Prostate gland (tissue), 2 donors: ENCODE measurements at regions not wholly inside any gene's neighbourhood (a gene's known extent, or its start where the extent isn't known, plus 50 kb on each side); places are given as distances from the start of the nearest gene placed in this dataset.

Experiments
- DNase-seq: peaks from one replicate; pipeline ENCODE4 v3.0.0-alpha.2; 2019; ENCODE audit warnings: low spot score
- H3K27ac ChIP-seq, 2 donors: fragments of 200-600 bp; sonication (generic); 2 replicates each; pipeline ENCODE4 v1.5.1; 2017 to 2019
- H3K27me3 ChIP-seq: fragments of 200-600 bp; sonication (generic); replicated peaks from 2 replicates; pipeline ENCODE4 v1.5.1; 2019; ENCODE audit not compliant: insufficient read depth
- H3K36me3 ChIP-seq, 2 donors: fragments of 200-600 bp; sonication (generic); 1 replicate in 1 of 2; 2 replicates in 1 of 2; pipeline versions ENCODE4 v1.5.1 to v1.8.1; 2017 to 2019
- H3K4me1 ChIP-seq: fragments of 200-600 bp; sonication (generic); replicated peaks from 2 replicates; pipeline ENCODE4 v1.5.1; 2019
- H3K4me3 ChIP-seq, 2 donors: fragments of 200-600 bp; sonication (generic); 2 replicates each; pipeline ENCODE4 v1.5.1; 2017 to 2019
- H3K9me3 ChIP-seq: fragments of 200-600 bp; sonication (generic); 2 replicates; pipeline ENCODE4 v1.5.1; 2017
- POLR2A ChIP-seq: fragments of 450-650 bp; IDR thresholded peaks from one replicate; pipeline ENCODE4 v1.6.1; 2016; ENCODE audit warnings: antibody characterized with exemption, mild to moderate bottlenecking
- POLR2AphosphoS5 ChIP-seq: sonication (generic); formaldehyde crosslinking; IDR thresholded peaks from one replicate; pipeline ENCODE4 v1.6.1; 2017; ENCODE audit warnings: antibody characterized with exemption
- WGBS: methylation state at CpG from one replicate; pipeline ENCODE4 v1.1.5; 2018; 5-methylcytosine and 5-hydroxymethylcytosine counted together
- intact Hi-C: fragments of 100-400 bp; cut with DNase I; formaldehyde crosslinking; loops from one replicate; pipeline ENCODE4 v1.14.2; 2022
- TF ChIP-seq, protein P1 (sequence below), 4 experiments: fragments of 200-600 bp in 2 of 4; fragments of 450-650 bp in 2 of 4; sonication (generic) in 2 of 4; IDR thresholded peaks; 1 replicate in 3 of 4; 2 replicates in 1 of 4; pipeline ENCODE4 v1.5.1; 2016 to 2019; ENCODE audit warnings: antibody characterized with exemption in 4 of 4, mild to moderate bottlenecking in 2 of 4, moderate library complexity in 2 of 4

DNA sequence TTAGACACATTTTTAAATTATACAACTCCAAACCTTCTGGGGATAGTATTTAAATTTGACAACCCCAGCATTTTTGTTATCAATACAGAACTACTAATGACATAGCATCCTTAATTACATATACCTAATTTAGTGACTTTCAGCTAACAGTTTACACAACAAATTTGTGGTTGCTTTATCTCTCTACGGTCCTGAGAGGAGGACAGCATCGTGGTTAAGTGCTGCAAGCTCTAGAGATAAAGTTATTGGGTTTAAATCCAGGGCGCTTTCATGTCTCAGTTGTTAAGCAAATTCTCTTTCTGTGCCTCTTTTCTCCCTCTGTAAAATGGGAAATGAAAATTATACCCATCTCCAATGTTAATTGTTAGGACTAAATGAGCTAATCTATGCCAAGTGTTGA is 129.3 kb downstream of the METTL4 start:
- TF ChIP-seq, protein P1, sequence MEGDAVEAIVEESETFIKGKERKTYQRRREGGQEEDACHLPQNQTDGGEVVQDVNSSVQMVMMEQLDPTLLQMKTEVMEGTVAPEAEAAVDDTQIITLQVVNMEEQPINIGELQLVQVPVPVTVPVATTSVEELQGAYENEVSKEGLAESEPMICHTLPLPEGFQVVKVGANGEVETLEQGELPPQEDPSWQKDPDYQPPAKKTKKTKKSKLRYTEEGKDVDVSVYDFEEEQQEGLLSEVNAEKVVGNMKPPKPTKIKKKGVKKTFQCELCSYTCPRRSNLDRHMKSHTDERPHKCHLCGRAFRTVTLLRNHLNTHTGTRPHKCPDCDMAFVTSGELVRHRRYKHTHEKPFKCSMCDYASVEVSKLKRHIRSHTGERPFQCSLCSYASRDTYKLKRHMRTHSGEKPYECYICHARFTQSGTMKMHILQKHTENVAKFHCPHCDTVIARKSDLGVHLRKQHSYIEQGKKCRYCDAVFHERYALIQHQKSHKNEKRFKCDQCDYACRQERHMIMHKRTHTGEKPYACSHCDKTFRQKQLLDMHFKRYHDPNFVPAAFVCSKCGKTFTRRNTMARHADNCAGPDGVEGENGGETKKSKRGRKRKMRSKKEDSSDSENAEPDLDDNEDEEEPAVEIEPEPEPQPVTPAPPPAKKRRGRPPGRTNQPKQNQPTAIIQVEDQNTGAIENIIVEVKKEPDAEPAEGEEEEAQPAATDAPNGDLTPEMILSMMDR (IDR thresholded peaks at IDR 0.05), result no peak
- TF ChIP-seq POLR2AphosphoS5, result no peak
- no peak for TF ChIP-seq POLR2A
- Histone ChIP-seq H3K4me3 (no peak overlapping the region), H3K9me3 (no peaks in the 10 kb centered on the region), H3K4me1 (no peaks in the 10 kb centered on the region), H3K36me3 (no peaks in the 10 kb centered on the region), H3K27me3 (no peaks in the 10 kb centered on the region), H3K27ac (no peak overlapping the region)
- 83% methylated on average over 3 of the region's 3 CpGs for WGBS
- no peak for DNase-seq
- intact Hi-C loops, result no loop called here

DNA sequence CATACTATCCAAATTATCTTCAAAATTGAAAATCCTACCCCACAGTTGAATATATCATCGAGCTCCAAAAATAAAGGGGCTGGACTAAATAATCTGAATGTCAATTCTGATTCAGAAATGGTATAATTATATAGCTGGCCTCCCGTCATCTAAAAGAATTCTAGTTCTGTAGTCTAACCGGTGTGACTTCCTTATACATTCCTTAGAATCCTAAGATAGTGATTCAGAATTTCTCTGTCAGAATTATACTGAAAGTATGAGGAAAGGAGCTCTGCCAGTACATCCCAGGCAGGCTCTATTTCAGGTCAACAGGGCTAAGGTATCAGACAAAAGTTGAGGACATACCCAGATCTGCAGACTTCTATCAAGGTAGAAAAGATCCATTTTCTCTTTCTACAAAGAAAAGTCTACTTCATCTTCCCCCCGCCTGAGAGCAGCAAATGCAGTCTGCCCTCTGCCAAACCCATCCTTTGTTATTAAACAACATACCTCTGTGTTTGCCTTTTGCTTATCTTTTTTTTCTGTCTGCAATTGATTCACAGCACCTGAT is 128.5 kb downstream of the METTL4 start:
- no peaks in the 10 kb centered on the region for H3K9me3 ChIP-seq
- DNase-seq, result no peak
- H3K4me1 ChIP-seq, result no peaks in the 10 kb centered on the region
- no peak overlapping the region for H3K27ac ChIP-seq
- TF ChIP-seq POLR2A (no peak), POLR2AphosphoS5 (no peak)
- TF ChIP-seq, protein P1 (IDR thresholded peaks at IDR 0.05), result no peak
- 48% methylated on average over 4 of the region's 4 CpGs for WGBS
- H3K36me3 ChIP-seq, result no peaks in the 10 kb centered on the region
- no peak overlapping the region for H3K4me3 ChIP-seq
- H3K27me3 ChIP-seq, result no peaks in the 10 kb centered on the region
- intact Hi-C loops, result no loop called here

DNA sequence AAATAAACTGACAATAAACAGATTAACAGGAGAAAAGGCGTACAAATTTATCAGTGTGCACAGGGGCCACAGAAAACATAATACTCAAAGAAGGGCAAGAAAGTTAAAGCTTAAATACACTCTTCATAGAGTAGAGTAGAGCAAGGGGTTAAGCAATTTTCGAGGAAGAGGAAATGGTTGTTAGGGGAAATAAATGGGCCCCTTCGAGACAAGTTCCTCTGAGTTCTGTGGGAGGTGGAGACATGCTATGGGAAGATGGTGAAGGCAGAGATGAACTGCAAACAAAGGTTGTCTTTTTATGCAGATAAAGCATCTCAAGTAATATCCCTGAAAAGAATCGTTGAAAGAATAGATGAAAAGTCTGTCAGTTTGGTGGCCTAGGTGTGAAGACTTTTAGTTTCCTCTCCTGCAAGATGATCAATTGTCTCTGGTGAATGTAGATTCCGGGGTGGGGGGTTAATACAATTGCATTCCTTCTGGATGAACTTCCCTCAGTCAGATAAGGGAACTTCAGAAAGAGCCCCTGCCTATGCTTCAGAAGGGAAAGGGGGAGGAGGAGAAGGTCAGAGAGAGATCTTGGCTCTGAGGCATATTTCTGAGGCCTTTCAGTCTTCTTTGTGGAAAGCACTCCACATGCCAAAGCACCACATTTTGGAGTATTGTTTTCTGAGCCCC is 127.0 kb downstream of the METTL4 start:
- DNase-seq, result no peak
- H3K36me3 ChIP-seq, result no peaks in the 10 kb centered on the region
- WGBS, result 56% methylated on average over 5 of the region's 5 CpGs
- intact Hi-C loops, result no loop called here
- no peaks in the 10 kb centered on the region for H3K9me3 ChIP-seq
- H3K4me3 ChIP-seq, result no peak overlapping the region
- no peaks in the 10 kb centered on the region for H3K4me1 ChIP-seq
- TF ChIP-seq POLR2AphosphoS5 (no peak), POLR2A (no peak)
- TF ChIP-seq, protein P1 (IDR thresholded peaks at IDR 0.05), result no peak
- H3K27ac ChIP-seq, result no peak overlapping the region
- H3K27me3 ChIP-seq, result no peaks in the 10 kb centered on the region

DNA sequence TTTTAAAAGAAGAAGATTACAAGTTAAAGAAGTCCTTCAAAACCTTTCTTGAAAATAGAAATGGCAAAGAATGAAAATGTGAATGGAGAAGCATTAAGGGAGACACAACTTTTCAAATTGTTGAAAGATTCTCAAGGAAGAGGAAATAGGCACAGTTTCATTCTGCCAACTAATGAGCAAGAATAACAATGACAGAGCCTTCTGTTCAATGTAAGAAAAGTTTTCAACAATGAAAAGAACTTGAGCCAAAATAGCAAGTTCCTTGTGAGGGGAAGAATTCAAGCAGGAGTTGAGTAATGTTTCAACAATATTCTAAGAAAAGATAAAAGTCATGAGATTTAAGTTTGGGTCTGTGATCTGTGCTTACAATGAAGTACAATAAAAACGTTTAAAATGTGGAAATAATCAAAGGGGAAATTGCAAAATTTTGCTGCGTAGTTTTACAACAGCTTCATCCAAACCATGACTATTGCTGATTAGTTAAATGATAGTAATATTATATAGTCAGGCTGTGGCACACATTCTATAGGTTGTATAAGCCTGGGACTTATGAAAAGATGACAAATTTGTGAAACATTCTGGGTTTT is 122.6 kb downstream of the METTL4 start:
- no peaks in the 10 kb centered on the region for H3K36me3 ChIP-seq
- 56% methylated on average over 2 of the region's 2 CpGs for WGBS

More for the DNA sequence above, 122.6 kb downstream of the METTL4 start:
- intact Hi-C loops, result no loop called here
- no peaks in the 10 kb centered on the region for H3K9me3 ChIP-seq
- H3K4me3 ChIP-seq, result no peak overlapping the region
- no peak overlapping the region for H3K27ac ChIP-seq
- DNase-seq, result no peak
- TF ChIP-seq, protein P1 (IDR thresholded peaks at IDR 0.05), result no peak
- no peak for TF ChIP-seq POLR2A
- no peak for TF ChIP-seq POLR2AphosphoS5
- no peaks in the 10 kb centered on the region for H3K27me3 ChIP-seq
- no peaks in the 10 kb centered on the region for H3K4me1 ChIP-seq
